GM13976 (cell line): ENCODE measurements at regions not wholly inside any gene's neighbourhood (a gene's known extent, or its start where the extent isn't known, plus 50 kb on each side); places are given as distances from the start of the nearest gene placed in this dataset.
"Not testable (repeated sequence)": the region's sequence is repeated elsewhere in the genome, so short reads cannot be mapped to it uniquely, and the experiment has no call there.

Experiments
- DNase-seq: peaks from one replicate; pipeline ENCODE4 v3.0.0; 2012; ENCODE audit warnings: low spot score
- in situ Hi-C: fragments of 300-500 bp; cut with MboI; formaldehyde crosslinking; loops from one replicate; pipeline ENCODE4 v1.12.0; 2022; ENCODE audit warnings: low sequenced_read_pairs, mixed read lengths, inconsistent platforms; ENCODE audit not compliant: unreplicated experiment
- TF ChIP-seq, protein P1 (sequence below): IDR thresholded peaks from 2 replicates; pipeline ENCODE4 v1.5.1; 2012; ENCODE audit warnings: borderline replicate concordance, mild to moderate bottlenecking; ENCODE audit not compliant: insufficient read depth; ENCODE audit errors: extremely low read depth, missing control alignments, control extremely low read depth

DNA sequence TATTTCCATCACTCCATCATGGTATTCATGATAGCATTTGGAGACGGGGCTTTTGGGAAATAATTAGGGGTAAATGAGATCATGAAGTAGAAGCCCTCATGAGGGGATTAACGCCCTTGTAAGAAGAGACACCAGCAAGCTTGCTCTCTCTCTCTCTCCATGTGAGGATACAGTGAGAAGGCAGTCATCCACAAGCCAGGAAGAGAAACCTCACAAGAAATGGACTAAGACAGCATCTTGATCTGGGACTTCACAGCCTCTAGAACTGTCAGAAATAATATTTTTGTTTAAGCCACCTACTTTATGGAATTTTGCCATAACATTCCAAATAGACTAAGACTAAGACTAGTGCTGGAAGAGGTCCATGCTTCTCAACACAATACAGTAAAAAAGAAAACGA is 464.6 kb upstream of the GCFC2 start:
- no peak for DNase-seq
- in situ Hi-C loops = no loop called here
- TF ChIP-seq, protein P1, sequence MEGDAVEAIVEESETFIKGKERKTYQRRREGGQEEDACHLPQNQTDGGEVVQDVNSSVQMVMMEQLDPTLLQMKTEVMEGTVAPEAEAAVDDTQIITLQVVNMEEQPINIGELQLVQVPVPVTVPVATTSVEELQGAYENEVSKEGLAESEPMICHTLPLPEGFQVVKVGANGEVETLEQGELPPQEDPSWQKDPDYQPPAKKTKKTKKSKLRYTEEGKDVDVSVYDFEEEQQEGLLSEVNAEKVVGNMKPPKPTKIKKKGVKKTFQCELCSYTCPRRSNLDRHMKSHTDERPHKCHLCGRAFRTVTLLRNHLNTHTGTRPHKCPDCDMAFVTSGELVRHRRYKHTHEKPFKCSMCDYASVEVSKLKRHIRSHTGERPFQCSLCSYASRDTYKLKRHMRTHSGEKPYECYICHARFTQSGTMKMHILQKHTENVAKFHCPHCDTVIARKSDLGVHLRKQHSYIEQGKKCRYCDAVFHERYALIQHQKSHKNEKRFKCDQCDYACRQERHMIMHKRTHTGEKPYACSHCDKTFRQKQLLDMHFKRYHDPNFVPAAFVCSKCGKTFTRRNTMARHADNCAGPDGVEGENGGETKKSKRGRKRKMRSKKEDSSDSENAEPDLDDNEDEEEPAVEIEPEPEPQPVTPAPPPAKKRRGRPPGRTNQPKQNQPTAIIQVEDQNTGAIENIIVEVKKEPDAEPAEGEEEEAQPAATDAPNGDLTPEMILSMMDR = no peak

DNA sequence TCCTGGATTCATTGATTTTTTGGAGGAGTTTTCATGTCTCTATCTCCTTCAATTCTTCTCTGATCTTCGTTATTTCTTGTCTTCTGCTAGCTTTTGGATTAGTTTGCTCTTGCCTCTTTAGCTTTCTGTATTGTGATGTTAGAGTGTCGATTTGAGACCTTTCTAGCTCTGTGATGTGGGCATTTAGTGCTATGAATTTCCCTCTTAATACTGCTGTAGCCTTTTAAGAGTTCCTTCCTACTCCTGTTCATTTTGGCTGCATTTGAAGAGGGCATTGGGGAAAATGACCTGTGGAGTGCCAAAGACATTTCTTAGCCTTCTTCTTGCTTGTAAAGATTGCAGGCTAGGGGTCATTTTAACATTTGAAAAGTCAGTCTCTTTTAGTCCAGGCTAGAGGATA is 463.8 kb upstream of the GCFC2 start:
- in situ Hi-C loops = no loop called here
- no peak for DNase-seq
- TF ChIP-seq, protein P1 = no peak

DNA sequence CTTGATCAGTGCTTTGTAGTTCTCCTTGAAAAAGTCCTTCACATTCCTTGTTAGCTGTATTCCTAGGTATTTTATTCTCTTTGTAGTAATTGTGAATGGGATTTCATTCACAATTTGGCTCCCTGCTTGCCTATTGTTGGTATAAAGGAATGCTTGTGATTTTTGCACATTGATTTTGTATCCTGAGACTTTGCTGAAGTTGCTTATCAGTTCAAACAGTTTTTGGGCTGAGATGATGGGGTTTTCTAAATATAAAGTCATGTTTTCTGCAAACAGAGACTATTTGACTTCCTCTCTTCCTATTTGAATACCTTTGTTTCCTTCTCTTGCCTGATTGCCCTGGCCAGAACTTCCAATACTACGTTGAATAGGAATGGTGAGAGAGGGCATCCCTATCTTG is 462.5 kb upstream of the GCFC2 start:
- DNase-seq, in situ Hi-C loops: not testable (repeated sequence)

DNA sequence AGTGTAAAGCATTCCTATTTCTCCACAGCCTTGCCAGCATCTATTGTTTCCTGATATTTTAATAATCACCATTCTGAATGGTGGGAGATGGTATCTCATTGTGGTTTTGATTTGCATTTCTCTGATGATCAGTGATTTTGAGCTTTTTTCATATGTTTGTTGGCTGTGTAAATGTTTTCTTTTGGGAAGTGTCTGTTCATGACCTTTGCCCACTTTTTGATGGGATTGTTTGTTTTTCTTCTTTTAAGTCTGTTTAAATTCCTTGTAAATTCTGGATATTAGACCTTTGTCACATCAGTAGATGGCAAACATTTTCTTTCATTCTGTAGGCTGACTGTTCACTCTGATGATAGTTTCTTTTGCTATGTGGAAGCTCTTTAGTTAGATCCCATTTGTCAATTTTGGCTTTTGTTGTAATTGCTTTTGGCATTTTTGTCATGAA is 461.5 kb upstream of the GCFC2 start:
- in situ Hi-C loops = not testable (repeated sequence)

DNA sequence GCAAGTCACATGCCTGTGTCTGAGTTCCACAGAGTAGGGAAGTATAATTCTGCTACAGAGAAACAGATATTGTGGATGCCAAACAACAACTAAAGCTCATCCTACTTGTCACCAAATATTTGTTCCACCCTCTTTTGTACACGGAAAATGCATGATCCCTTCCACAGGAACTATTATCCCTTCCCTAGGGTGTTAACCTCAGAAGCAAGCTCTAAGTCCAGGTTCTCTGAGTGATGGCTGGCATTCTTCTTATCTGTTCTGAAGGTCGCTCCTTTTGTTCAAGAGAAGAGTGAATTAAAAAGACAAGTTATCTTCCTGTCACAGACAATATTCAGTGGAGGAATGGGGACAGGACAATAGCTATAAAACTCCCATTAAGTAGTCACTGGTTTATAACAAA is 460.1 kb upstream of the GCFC2 start:
- TF ChIP-seq, protein P1 = no peak
- in situ Hi-C loops = no loop called here
- DNase-seq = no peak

More for the DNA sequence above, 461.5 kb upstream of the GCFC2 start:
- DNase-seq = not testable (repeated sequence)

DNA sequence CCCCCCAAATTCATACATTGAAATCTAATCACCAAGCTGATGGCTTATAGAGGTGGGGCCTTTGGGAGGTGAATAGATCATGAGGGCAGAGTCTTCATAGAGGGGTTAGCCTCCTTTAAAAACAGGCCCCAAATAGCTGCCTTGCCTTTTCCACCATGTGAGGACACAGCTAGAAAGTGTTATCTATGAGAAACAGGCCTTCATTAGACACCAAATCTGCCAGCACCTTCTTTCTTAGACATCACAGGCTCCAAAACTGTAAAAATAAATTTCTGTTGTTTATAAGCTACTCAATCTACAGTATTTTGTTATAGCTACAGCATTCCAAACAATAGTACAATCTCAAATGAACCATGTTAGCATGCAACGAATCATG is 459.3 kb upstream of the GCFC2 start:
- TF ChIP-seq, protein P1 = no peak
- in situ Hi-C loops = no loop called here
- no peak for DNase-seq

DNA sequence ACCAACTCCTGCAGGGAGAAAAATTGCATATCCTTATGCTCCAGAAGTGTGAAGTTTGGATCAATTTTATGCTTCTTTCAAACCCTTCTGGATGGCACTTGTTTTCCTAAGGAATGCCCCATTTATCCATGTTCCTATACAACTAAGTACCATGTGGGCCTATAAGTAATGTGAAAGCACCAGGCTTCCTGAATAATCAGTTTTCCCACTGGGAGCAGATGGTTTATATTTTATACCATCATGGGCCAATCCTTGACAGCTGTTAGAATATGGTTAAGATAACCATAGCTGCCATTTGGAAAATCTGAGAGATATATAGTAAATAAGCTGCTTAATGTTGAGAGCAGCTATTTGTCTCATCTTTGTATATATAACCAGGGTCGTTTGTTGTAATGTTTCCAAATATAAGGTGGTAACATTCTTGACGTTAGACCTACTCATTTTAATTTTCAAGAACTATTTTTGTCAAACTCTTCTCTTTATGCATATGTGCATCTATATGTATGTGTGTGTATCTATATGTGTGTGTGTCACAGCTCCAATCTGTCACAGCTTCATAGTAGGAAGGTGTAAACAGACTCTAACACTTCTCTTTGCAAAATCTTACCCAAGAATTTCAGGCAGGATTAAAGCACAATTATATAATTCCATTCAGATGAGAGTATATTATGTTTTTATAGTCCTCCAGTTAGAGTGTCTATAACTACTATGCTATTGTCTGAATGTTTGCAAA is 458.7 kb upstream of the GCFC2 start:
- no peak for DNase-seq
- in situ Hi-C loops = no loop called here
- TF ChIP-seq, protein P1 = no peak

DNA sequence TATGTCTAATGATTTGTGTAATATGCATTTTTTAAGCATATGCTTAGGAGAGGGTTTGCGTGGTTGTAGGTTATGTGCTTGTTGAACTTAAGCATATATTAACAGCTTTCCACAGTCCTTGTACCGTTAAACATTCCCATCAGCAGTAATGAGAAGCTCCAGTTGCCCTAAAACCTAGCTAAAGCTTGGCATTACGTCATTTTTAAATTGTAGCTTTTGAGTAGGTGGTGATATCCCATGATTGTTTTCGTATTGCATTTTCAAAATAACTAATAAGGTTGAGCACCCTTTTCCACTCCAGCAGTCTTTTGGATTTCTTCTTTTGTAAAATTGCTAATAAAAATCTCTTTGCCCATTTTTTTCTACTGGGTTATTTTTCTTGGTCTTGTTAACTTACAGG is 453.1 kb upstream of the GCFC2 start:
- TF ChIP-seq, protein P1 = no peak
- in situ Hi-C loops = no loop called here
- DNase-seq = no peak
